ENCODE measurements at regions not wholly inside any gene's neighbourhood (a gene's known extent, or its start where the extent isn't known, plus 50 kb on each side); places are given as distances from the start of the nearest gene placed in this dataset.

- ChIA-PET CTCF (no interaction called here), POLR2A (no interaction called here)
Measured at GRCh38 chr1:175830500-175830899, 87.1 kb upstream of the TNR start.

- ChIA-PET POLR2A (no interaction called here), CTCF (no interaction called here)
Measured at GRCh38 chr1:175829845-175830244, 86.5 kb upstream of the TNR start.

DNA sequence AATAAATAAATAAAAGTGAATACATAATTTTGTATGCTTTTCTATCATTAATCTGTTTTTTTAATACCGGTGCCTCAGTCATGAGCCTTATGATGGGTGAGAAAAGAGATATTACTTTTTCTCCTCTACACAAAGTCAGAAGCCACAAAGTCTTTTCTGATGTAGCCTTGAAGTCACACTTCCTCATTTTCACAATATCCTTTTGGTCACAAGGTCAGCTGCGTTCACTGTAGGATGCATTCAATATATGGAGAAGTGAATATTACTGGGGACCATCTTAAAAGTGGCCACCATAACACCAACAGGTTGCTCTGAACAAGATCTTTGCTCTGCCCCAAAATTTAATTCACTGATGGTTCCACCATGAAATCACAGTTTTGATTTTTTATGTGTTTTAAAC, 83.3 kb upstream of the TNR start:
- POLR2A ChIA-PET = no interaction called here
- CTCF ChIA-PET = no interaction called here

- POLR2A ChIA-PET = no interaction called here
Measured at GRCh38 chr1:175824079-175824478, 80.7 kb upstream of the TNR start.

GRCh38 chr1:175823406-175823805, 80.0 kb upstream of the TNR start:
- ChIA-PET CTCF (no interaction called here), POLR2A (no interaction called here)

More at GRCh38 chr1:175824079-175824478, 80.7 kb upstream of the TNR start:
- CTCF ChIA-PET = no interaction called here

GRCh38 chr1:175822580-175822979, 79.2 kb upstream of the TNR start:
- ChIA-PET CTCF (no interaction called here), POLR2A (no interaction called here)

GRCh38 chr1:175820456-175821025, 77.1 kb upstream of the TNR start:
- POLR2A ChIA-PET = no interaction called here
- CTCF ChIA-PET = no interaction called here

GRCh38 chr1:175818929-175819328, 75.5 kb upstream of the TNR start:
- CTCF ChIA-PET = no interaction called here
- POLR2A ChIA-PET = no interaction called here

DNA sequence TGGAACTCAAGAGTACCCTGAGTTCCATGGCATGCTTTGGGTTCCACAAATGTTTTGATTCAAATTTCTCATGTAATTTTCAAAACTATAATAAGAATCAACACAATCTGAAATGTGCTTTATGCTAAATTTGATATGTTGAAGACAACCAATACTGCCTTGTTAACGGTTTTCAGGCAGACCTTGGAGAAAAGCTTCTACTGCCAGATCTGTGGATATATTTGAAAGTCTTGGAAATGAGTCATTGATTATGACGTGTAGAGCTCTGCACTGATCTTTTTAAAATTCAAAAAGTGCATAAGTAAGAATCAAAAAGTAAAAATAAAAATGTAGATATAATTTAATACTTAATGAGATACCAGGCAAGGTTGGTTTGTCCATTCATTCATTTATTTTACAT, 74.0 kb upstream of the TNR start:
- ChIA-PET POLR2A (no interaction called here), CTCF (no interaction called here)

- CTCF ChIA-PET = no interaction called here
Measured at GRCh38 chr1:175814885-175815284, 71.5 kb upstream of the TNR start.

DNA sequence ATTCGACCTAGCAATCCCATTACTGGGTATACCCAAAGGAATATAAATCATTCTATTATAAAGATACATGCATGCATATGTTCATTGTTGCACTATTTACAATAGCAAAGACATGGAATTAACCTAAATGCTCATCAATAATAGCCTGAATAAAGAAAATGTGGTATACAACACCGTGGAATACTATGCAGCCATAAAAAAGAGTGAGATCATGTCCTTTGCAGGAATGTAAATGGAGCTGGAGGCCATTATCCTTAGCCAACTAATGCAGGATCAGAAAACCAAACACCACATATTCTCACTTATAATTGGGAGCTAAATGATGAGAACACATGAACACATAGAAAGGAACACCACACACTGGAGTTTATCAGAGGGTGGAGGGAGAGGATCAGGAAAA, 69.5 kb upstream of the TNR start:
- ChIA-PET POLR2A (no interaction called here), CTCF (no interaction called here)

More at GRCh38 chr1:175814885-175815284, 71.5 kb upstream of the TNR start:
- POLR2A ChIA-PET = no interaction called here

GRCh38 chr1:175810305-175810704, 66.9 kb upstream of the TNR start:
- CTCF ChIA-PET = no interaction called here
- POLR2A ChIA-PET = no interaction called here

DNA sequence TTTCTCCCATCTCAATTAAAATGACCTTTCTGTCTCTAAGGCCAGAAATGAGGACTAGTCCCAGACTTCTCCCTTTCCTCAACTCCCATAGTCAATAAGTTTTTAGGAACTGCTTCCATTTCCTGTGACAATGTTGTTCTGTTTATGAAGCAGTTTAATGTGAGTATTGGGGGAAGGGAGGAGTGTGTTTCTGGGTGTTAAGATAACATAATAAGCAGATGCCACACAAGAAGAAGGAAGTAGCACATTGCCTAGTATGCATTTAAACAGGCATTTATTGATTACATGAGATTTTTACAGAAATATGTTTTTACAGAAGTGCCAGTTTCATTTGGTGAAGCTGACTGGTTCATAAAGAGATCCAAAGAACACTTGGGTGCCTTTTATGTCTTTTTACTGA, 65.6 kb upstream of the TNR start:
- ChIA-PET POLR2A (no interaction called here), CTCF (no interaction called here)

DNA sequence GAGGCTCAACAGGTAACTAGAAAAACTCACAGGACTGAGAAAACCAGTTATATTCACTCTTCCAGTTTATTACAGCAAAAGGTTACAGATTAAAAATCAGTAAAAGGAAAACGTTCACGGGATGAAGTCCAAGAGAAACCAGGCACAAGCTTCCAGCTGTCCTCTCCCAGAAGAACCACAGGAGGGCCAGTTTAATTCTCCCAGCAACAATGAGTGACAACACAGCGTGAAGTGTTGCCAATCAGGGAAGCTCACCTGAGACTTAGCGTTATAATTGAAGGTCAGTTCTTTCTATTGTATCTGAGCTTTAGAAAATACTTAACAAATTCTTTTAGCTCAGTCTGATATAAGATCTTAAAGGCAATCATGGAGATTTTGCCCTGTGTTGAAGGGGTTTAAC, 65.2 kb upstream of the TNR start:
- CTCF ChIA-PET = no interaction called here

DNA sequence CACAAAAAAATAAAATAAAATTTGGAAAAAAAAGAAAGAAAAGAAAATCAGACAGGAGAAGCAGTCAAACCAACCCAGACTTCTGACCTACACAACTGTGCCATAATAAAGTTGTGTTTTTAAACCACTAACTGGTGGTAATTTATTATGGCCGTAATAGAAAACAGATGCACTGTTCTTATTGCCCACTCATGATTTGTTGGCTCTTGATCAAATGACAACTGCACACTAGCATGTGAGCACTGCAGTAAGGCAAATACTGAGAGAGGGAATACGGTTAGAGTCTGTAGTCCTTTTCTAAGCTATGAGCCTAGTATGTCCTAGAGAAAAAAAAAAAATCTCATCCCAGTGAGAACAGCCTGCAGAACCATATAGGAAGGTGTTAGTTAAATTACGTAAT, 61.2 kb upstream of the TNR start:
- POLR2A ChIA-PET = no interaction called here
- CTCF ChIA-PET = no interaction called here

More for the DNA sequence above, 65.2 kb upstream of the TNR start:
- POLR2A ChIA-PET = no interaction called here

DNA sequence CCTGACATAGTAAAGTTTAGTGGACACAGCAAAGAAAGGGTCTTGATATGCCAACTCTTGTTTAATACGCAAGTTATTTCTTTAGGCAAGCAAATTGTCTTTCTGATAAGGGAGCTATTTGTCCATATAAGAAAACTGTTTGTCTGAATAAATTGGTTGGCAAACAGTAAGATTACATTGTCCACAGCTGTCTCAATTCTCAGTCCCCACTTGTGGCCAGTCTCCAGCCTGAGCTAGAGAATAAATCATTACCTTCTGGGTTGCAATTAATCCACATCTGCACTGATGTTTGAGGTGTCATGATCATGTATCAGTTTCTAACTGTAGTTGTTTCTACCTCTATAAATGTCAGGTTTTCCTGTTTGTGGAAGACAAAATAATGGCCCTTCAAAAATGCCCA, 60.0 kb upstream of the TNR start:
- CTCF ChIA-PET = no interaction called here
- POLR2A ChIA-PET = no interaction called here

- ChIA-PET POLR2A (no interaction called here), CTCF (no interaction called here)
Measured at GRCh38 chr1:175802407-175803123, 59.2 kb upstream of the TNR start.

DNA sequence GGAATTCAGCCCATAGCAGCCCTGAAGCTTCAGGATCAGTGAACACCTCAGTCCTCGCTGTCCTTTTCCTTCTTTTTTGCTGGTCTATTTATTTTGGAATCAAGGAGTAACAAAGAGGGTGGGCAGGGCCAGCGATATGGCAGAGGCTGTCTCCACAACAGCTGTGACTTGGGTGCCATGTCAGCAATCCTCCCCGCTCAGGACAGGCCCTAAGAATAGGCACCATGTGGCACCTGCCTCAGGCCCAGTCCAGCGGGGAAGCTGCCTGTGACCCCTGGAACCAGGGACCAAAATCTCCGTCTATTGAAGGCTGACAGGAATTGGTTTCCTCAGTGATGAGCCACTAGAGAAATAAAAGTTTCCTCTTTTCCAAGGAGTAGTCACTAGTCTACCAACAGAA, 58.6 kb upstream of the TNR start:
- ChIA-PET POLR2A (no interaction called here), CTCF (no interaction called here)

DNA sequence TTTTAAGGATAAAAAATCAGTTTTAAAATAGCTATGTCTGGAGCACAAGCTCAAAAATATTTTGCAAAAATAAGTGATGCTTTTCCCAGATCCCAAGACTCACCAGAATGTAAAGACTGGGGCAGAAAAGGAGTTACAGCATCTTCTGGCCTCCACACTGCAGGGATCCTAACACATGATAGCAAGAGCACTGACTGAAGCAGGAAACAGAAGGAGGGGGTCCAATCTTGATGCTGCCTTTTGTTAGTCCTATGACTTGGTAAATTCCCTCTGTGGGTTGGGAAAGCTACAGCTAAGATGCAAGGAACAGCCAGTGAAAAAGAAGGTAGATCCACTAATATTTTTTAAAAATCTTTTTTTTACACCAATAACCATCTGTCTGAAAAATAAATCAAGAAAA, 54.2 kb upstream of the TNR start:
- POLR2A ChIA-PET = no interaction called here
- CTCF ChIA-PET = no interaction called here

DNA sequence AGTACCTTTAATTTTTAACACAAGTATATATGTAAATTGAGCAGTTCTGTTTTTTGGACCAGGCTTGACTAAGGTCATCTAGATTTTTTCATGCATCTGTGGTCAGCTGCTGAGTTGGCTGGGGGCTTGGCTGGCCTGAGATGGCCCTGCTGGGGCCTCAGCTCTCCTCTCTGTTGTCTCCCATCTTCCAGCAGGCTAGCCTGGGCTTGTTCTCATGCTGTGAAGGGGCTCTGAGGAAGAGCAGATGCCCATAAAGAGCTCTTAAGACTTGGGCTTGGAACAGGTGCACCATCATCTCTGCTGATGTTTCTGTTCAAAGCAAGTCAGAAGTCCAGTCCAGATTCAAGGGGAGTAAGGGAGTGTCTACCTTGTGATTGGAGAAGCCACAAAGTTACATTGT, 51.2 kb upstream of the TNR start:
- ChIA-PET CTCF (no interaction called here), POLR2A (no interaction called here)

GRCh38 chr1:175793617-175794016, 50.2 kb upstream of the TNR start:
- ChIA-PET CTCF (no interaction called here), POLR2A (no interaction called here)
